ENCODE measurements at regions not wholly inside any gene's neighbourhood (a gene's known extent, or its start where the extent isn't known, plus 50 kb on each side); places are given as distances from the start of the nearest gene placed in this dataset.
"Not testable (repeated sequence)": the region's sequence is repeated elsewhere in the genome, so short reads cannot be mapped to it uniquely, and the experiment has no call there.

- no peak for TF ChIP-seq CTCF (IDR thresholded peaks at IDR 0.05; ENCODE audit: low read depth, low read length)
- DNase-seq (ENCODE audit: extremely low read depth, low read depth): no peak
These were observed 71.8 kb upstream of the GZMB start for GRCh38 chr14:24705840-24706239.

GRCh38 chr14:24701062-24701461 is 67.1 kb upstream of the GZMB start:
- TF ChIP-seq CTCF (IDR thresholded peaks at IDR 0.05; ENCODE audit: low read depth, low read length): no peak
- DNase-seq (ENCODE audit: extremely low read depth, low read depth): no peak

GRCh38 chr14:24700511-24700910 is 66.5 kb upstream of the GZMB start:
- DNase-seq (ENCODE audit: extremely low read depth, low read depth): no peak
- no peak for TF ChIP-seq CTCF (IDR thresholded peaks at IDR 0.05; ENCODE audit: low read depth, low read length)

GRCh38 chr14:24699052-24699451 is 65.1 kb upstream of the GZMB start:
- no peak for TF ChIP-seq CTCF (IDR thresholded peaks at IDR 0.05; ENCODE audit: low read depth, low read length)
- no peak for DNase-seq (ENCODE audit: extremely low read depth, low read depth)

GRCh38 chr14:24696280-24696920 is 62.4 kb upstream of the GZMB start:
- not testable (repeated sequence) for DNase-seq (ENCODE audit: extremely low read depth, low read depth)

GRCh38 chr14:24695265-24696241 is 61.6 kb upstream of the GZMB start:
- TF ChIP-seq CTCF (IDR thresholded peaks at IDR 0.05; ENCODE audit: low read depth, low read length): no peak
- DNase-seq (ENCODE audit: extremely low read depth, low read depth): no peak

- no peak for TF ChIP-seq CTCF (IDR thresholded peaks at IDR 0.05; ENCODE audit: low read depth, low read length)
- no peak for DNase-seq (ENCODE audit: extremely low read depth, low read depth)
These were observed 60.7 kb upstream of the GZMB start for GRCh38 chr14:24694680-24695079.

Measured in AG09319 (cell line).